H9 (cell line): ENCODE measurements at regions not wholly inside any gene's neighbourhood (a gene's known extent, or its start where the extent isn't known, plus 50 kb on each side); places are given as distances from the start of the nearest gene placed in this dataset.

Experiments
- DNase-seq: peaks from one replicate; pipeline ENCODE4 v3.0.0-alpha.2; 2017
- H2AFZ ChIP-seq: one replicate; pipeline ENCODE4 v1.6.1; 2013; ENCODE audit warnings: mild to moderate bottlenecking, low read length, control low read depth, moderate library complexity
- H2AK5ac ChIP-seq: 2 replicates; pipeline ENCODE4 v1.6.1; 2013; ENCODE audit warnings: low read length, control low read depth, mixed read lengths; ENCODE audit not compliant: insufficient read length
- H2BK120ac ChIP-seq: one replicate; pipeline ENCODE4 v1.6.1; 2013; ENCODE audit warnings: low read depth, mild to moderate bottlenecking, low read length, control low read depth, inconsistent platforms; ENCODE audit not compliant: poor library complexity, severe bottlenecking
- H2BK12ac ChIP-seq: 2 replicates; pipeline ENCODE4 v1.6.1; 2013; ENCODE audit warnings: low read length, control low read depth, mixed read lengths, low read depth; ENCODE audit not compliant: insufficient read length
- H2BK15ac ChIP-seq: 2 replicates; pipeline ENCODE4 v1.6.1; 2013; ENCODE audit warnings: low read depth, low read length, control low read depth
- H2BK20ac ChIP-seq: one replicate; pipeline ENCODE4 v1.6.1; 2013; ENCODE audit warnings: low read depth, mild to moderate bottlenecking, low read length, control low read depth, inconsistent platforms; ENCODE audit not compliant: poor library complexity, severe bottlenecking
- H2BK5ac ChIP-seq: 2 replicates; pipeline ENCODE4 v1.6.1; 2013; ENCODE audit warnings: low read length, control low read depth, mixed read lengths; ENCODE audit not compliant: insufficient read length
- H3K14ac ChIP-seq: 2 replicates; pipeline ENCODE4 v1.6.1; 2013; ENCODE audit warnings: low read length, control low read depth; ENCODE audit not compliant: insufficient read depth
- H3K18ac ChIP-seq: 2 replicates; pipeline ENCODE4 v1.6.1; 2013; ENCODE audit warnings: low read depth, mild to moderate bottlenecking, mixed read lengths, low read length, control low read depth; ENCODE audit not compliant: insufficient read length
- H3K23ac ChIP-seq: 2 replicates; pipeline ENCODE4 v1.6.1; 2013; ENCODE audit warnings: low read length, control low read depth, mixed read lengths, low read depth; ENCODE audit not compliant: insufficient read length
- H3K23me2 ChIP-seq: 2 replicates; pipeline ENCODE4 v1.6.1; 2013; ENCODE audit warnings: low read depth, mild to moderate bottlenecking, mixed read lengths, low read length, control low read depth; ENCODE audit not compliant: insufficient read length, poor library complexity, severe bottlenecking
- H3K27ac ChIP-seq: 2 replicates; pipeline ENCODE4 v1.5.1; 2013; ENCODE audit warnings: low read length, control low read depth, mixed read lengths, low read depth; ENCODE audit not compliant: insufficient read length
- H3K27me3 ChIP-seq: 2 replicates; pipeline ENCODE4 v1.6.1; 2013; ENCODE audit warnings: low read length, control low read depth, inconsistent platforms; ENCODE audit not compliant: insufficient read depth
- H3K4ac ChIP-seq: 2 replicates; pipeline ENCODE4 v1.6.1; 2013; ENCODE audit warnings: low read depth, mild to moderate bottlenecking, control low read depth, inconsistent platforms, low read length, moderate library complexity
- H3K4me1 ChIP-seq: 2 replicates; pipeline ENCODE4 v1.6.1; 2013; ENCODE audit warnings: low read length, control low read depth, inconsistent platforms; ENCODE audit not compliant: insufficient read depth
- H3K4me2 ChIP-seq: 2 replicates; pipeline ENCODE4 v1.6.1; 2013; ENCODE audit warnings: low read length, control low read depth, mixed read lengths; ENCODE audit not compliant: insufficient read length, insufficient read depth
- H3K56ac ChIP-seq: 2 replicates; pipeline ENCODE4 v1.6.1; 2013; ENCODE audit warnings: low read depth, mild to moderate bottlenecking, mixed read lengths, low read length, control low read depth; ENCODE audit not compliant: insufficient read length
- H3K79me1 ChIP-seq: 2 replicates; pipeline ENCODE4 v1.6.1; 2013; ENCODE audit warnings: low read depth, mild to moderate bottlenecking, moderate library complexity, low read length, control low read depth, inconsistent platforms; ENCODE audit not compliant: insufficient read depth, poor library complexity, severe bottlenecking
- H3K79me2 ChIP-seq: 2 replicates; pipeline ENCODE4 v1.6.1; 2013; ENCODE audit warnings: low read length, control low read depth, inconsistent platforms; ENCODE audit not compliant: insufficient read depth
- H3K9ac ChIP-seq: 2 replicates; pipeline ENCODE4 v1.6.1; 2013; ENCODE audit warnings: low read length, control low read depth, mixed read lengths; ENCODE audit not compliant: insufficient read length; ENCODE audit errors: extremely low read depth
- H3K9me3 ChIP-seq: one replicate; pipeline ENCODE4 v1.6.1; 2013; ENCODE audit warnings: low read depth, low read length, inconsistent platforms; ENCODE audit not compliant: control insufficient read depth
- H3T11ph ChIP-seq: one replicate; pipeline ENCODE4 v1.6.1; 2013; ENCODE audit warnings: mild to moderate bottlenecking, low read length, control low read depth, inconsistent platforms
- H4K20me1 ChIP-seq: one replicate; pipeline ENCODE4 v1.6.1; 2013; ENCODE audit not compliant: control insufficient read depth, insufficient read length, insufficient read depth
- H4K5ac ChIP-seq: 2 replicates; pipeline ENCODE4 v1.6.1; 2013; ENCODE audit warnings: low read depth, mild to moderate bottlenecking, mixed read lengths, low read length, control low read depth; ENCODE audit not compliant: insufficient read length
- H4K8ac ChIP-seq: replicated peaks from 2 replicates; pipeline ENCODE4 v1.6.1; 2013; ENCODE audit warnings: low read length, control low read depth, mixed read lengths, low read depth; ENCODE audit not compliant: insufficient read length
- H4K91ac ChIP-seq: 2 replicates; pipeline ENCODE4 v1.6.1; 2013; ENCODE audit warnings: low read depth, mild to moderate bottlenecking, moderate library complexity, mixed read lengths, low read length, control low read depth; ENCODE audit not compliant: insufficient read length
- H3K27ac Mint-ChIP-seq, 3 experiments: 2 replicates in 2 of 3; 3 replicates in 1 of 3; pipeline ENCODE4 v1.8.0; 2020 to 2021; ENCODE audit warnings: mixed read lengths in 3 of 3, mild to moderate bottlenecking in 1 of 3, moderate library complexity in 1 of 3
- H3K27me3 Mint-ChIP-seq: 2 replicates; pipeline ENCODE4 v1.8.0; 2021; ENCODE audit warnings: low read depth, mild to moderate bottlenecking, moderate library complexity, mixed read lengths
- H3K36me3 Mint-ChIP-seq, 3 experiments: 2 replicates in 2 of 3; 3 replicates in 1 of 3; pipeline ENCODE4 v1.8.0; 2020 to 2021; ENCODE audit warnings: low read depth in 3 of 3, mixed read lengths in 3 of 3; ENCODE audit not compliant: insufficient read depth in 1 of 3
- H3K4me1 Mint-ChIP-seq, 2 experiments: 2 replicates each; pipeline ENCODE4 v1.8.0; 2020; ENCODE audit warnings: mixed read lengths in 2 of 2
- H3K4me3 Mint-ChIP-seq, 2 experiments: 2 replicates in 1 of 2; 3 replicates in 1 of 2; pipeline ENCODE4 v1.8.0; 2020 to 2021; ENCODE audit warnings: mild to moderate bottlenecking in 2 of 2, mixed read lengths in 2 of 2, moderate library complexity in 1 of 2
- H3K9me3 Mint-ChIP-seq, 2 experiments: 2 replicates in 1 of 2; 3 replicates in 1 of 2; pipeline ENCODE4 v1.8.0; 2020; ENCODE audit warnings: mild to moderate bottlenecking in 2 of 2, mixed read lengths in 2 of 2, moderate library complexity in 1 of 2
- WGBS: extraction: QIAGEN DNeasy Blood & Tissue Kit; methylation state at CpG from one replicate; pipeline ENCODE4 v1.1.7; 2013; ENCODE audit warnings: missing lambda C conversion rate, low lambda C conversion rate, mixed read lengths; ENCODE audit not compliant: insufficient read length; ENCODE audit errors: extremely low coverage; 5-methylcytosine and 5-hydroxymethylcytosine counted together
- TF ChIP-seq, protein P1 (sequence below): fragments of 200-600 bp; sonication (generic); conservative IDR thresholded peaks from 3 replicates; pipeline ENCODE4 v1.8.0; 2021; ENCODE audit warnings: antibody characterized with exemption, mild to moderate bottlenecking

DNA sequence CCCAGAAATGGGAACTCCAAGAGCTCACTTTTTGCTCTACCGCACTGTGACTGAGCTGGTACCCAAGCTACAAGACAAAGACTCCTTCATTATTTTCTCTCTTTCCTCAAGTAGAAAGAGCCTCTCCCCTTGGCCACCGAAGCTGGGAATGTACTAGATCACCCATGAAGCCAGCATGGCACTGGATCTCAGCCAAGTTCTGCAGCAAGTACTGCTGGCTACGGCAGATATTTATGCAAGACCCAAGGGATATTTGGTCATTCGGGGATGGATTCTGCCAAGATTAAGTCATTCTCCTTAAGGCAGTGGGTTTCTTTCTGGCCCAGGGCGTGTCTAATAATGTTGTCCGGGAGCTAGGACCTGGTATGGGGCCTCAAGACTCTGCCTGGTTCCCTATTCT is 633.5 kb downstream of the SLITRK1 start:
- no peak overlapping the region for H2BK12ac ChIP-seq
- TF ChIP-seq, protein P1, sequence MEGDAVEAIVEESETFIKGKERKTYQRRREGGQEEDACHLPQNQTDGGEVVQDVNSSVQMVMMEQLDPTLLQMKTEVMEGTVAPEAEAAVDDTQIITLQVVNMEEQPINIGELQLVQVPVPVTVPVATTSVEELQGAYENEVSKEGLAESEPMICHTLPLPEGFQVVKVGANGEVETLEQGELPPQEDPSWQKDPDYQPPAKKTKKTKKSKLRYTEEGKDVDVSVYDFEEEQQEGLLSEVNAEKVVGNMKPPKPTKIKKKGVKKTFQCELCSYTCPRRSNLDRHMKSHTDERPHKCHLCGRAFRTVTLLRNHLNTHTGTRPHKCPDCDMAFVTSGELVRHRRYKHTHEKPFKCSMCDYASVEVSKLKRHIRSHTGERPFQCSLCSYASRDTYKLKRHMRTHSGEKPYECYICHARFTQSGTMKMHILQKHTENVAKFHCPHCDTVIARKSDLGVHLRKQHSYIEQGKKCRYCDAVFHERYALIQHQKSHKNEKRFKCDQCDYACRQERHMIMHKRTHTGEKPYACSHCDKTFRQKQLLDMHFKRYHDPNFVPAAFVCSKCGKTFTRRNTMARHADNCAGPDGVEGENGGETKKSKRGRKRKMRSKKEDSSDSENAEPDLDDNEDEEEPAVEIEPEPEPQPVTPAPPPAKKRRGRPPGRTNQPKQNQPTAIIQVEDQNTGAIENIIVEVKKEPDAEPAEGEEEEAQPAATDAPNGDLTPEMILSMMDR, result no peak
- H2AK5ac ChIP-seq, result no peak overlapping the region
- no peak overlapping the region for H3K4me3 Mint-ChIP-seq
- H3K79me2 ChIP-seq, result no peaks in the 10 kb centered on the region
- no peaks in the 10 kb centered on the region for H3K23me2 ChIP-seq
- H3K14ac ChIP-seq, result no peak overlapping the region
- H3K4me1 Mint-ChIP-seq, result 0 out of 4 replicates have a peak, but pooled peaks cover 0 to 4% of the 10 kb centered on the region in 2 experiments
- H4K8ac ChIP-seq, result no peak overlapping the region
- H4K5ac ChIP-seq, result no peak overlapping the region
- no peak overlapping the region for H3K27ac ChIP-seq
- no peak overlapping the region for H4K91ac ChIP-seq
- no peak overlapping the region for H3K4ac ChIP-seq
- H3K79me1 ChIP-seq, result no peaks in the 10 kb centered on the region
- no peak overlapping the region for H2BK15ac ChIP-seq
- peaks cover 0 to 8% (median 0%) of the 10 kb centered on the region in 3 experiments; a peak in 2 of 7 replicates for H3K36me3 Mint-ChIP-seq
- no peak overlapping the region for H3K56ac ChIP-seq
- H3K9ac ChIP-seq, result no peak overlapping the region
- H3K4me1 ChIP-seq, result no peaks in the 10 kb centered on the region; the same call in 1 of the 2 replicates
- H4K20me1 ChIP-seq, result no peaks in the 10 kb centered on the region
- peaks cover 5 to 6% of the 10 kb centered on the region in 2 experiments; a peak in 4 of 5 replicates for H3K9me3 Mint-ChIP-seq
- no peaks in the 10 kb centered on the region for H3K9me3 ChIP-seq
- H2AFZ ChIP-seq, result no peak overlapping the region
- no peaks in the 10 kb centered on the region for H3K27me3 Mint-ChIP-seq
- H2BK5ac ChIP-seq, result no peak overlapping the region
- H3K18ac ChIP-seq, result no peak overlapping the region
- H2BK120ac ChIP-seq, result no peak overlapping the region
- WGBS, result no CpG with 5 or more reads among the region's 6 CpGs
- no peak overlapping the region for H3K4me2 ChIP-seq
- H3K23ac ChIP-seq, result no peak overlapping the region
- no peak overlapping the region for H3T11ph ChIP-seq
- H3K27ac Mint-ChIP-seq, result no peak overlapping the region
- no peak for DNase-seq
- H2BK20ac ChIP-seq, result no peak overlapping the region
- no peaks in the 10 kb centered on the region for H3K27me3 ChIP-seq
